H9 (cell line): ENCODE measurements at regions not wholly inside any gene's neighbourhood (a gene's known extent, or its start where the extent isn't known, plus 50 kb on each side); places are given as distances from the start of the nearest gene placed in this dataset.

Source experiments
- DNase-seq: peaks from one replicate; pipeline ENCODE4 v3.0.0-alpha.2; 2017
- H2AFZ ChIP-seq: one replicate; pipeline ENCODE4 v1.6.1; 2013; ENCODE audit warnings: mild to moderate bottlenecking, low read length, control low read depth, moderate library complexity
- H2AK5ac ChIP-seq: 2 replicates; pipeline ENCODE4 v1.6.1; 2013; ENCODE audit warnings: low read length, control low read depth, mixed read lengths; ENCODE audit not compliant: insufficient read length
- H2BK120ac ChIP-seq: one replicate; pipeline ENCODE4 v1.6.1; 2013; ENCODE audit warnings: low read depth, mild to moderate bottlenecking, low read length, control low read depth, inconsistent platforms; ENCODE audit not compliant: poor library complexity, severe bottlenecking
- H2BK12ac ChIP-seq: 2 replicates; pipeline ENCODE4 v1.6.1; 2013; ENCODE audit warnings: low read length, control low read depth, mixed read lengths, low read depth; ENCODE audit not compliant: insufficient read length
- H2BK15ac ChIP-seq: 2 replicates; pipeline ENCODE4 v1.6.1; 2013; ENCODE audit warnings: low read depth, low read length, control low read depth
- H2BK20ac ChIP-seq: one replicate; pipeline ENCODE4 v1.6.1; 2013; ENCODE audit warnings: low read depth, mild to moderate bottlenecking, low read length, control low read depth, inconsistent platforms; ENCODE audit not compliant: poor library complexity, severe bottlenecking
- H2BK5ac ChIP-seq: 2 replicates; pipeline ENCODE4 v1.6.1; 2013; ENCODE audit warnings: low read length, control low read depth, mixed read lengths; ENCODE audit not compliant: insufficient read length
- H3K14ac ChIP-seq: 2 replicates; pipeline ENCODE4 v1.6.1; 2013; ENCODE audit warnings: low read length, control low read depth; ENCODE audit not compliant: insufficient read depth
- H3K18ac ChIP-seq: 2 replicates; pipeline ENCODE4 v1.6.1; 2013; ENCODE audit warnings: low read depth, mild to moderate bottlenecking, mixed read lengths, low read length, control low read depth; ENCODE audit not compliant: insufficient read length
- H3K23ac ChIP-seq: 2 replicates; pipeline ENCODE4 v1.6.1; 2013; ENCODE audit warnings: low read length, control low read depth, mixed read lengths, low read depth; ENCODE audit not compliant: insufficient read length
- H3K23me2 ChIP-seq: 2 replicates; pipeline ENCODE4 v1.6.1; 2013; ENCODE audit warnings: low read depth, mild to moderate bottlenecking, mixed read lengths, low read length, control low read depth; ENCODE audit not compliant: insufficient read length, poor library complexity, severe bottlenecking
- H3K27ac ChIP-seq: 2 replicates; pipeline ENCODE4 v1.5.1; 2013; ENCODE audit warnings: low read length, control low read depth, mixed read lengths, low read depth; ENCODE audit not compliant: insufficient read length
- H3K27me3 ChIP-seq: 2 replicates; pipeline ENCODE4 v1.6.1; 2013; ENCODE audit warnings: low read length, control low read depth, inconsistent platforms; ENCODE audit not compliant: insufficient read depth
- H3K4ac ChIP-seq: 2 replicates; pipeline ENCODE4 v1.6.1; 2013; ENCODE audit warnings: low read depth, mild to moderate bottlenecking, control low read depth, inconsistent platforms, low read length, moderate library complexity
- H3K4me1 ChIP-seq: 2 replicates; pipeline ENCODE4 v1.6.1; 2013; ENCODE audit warnings: low read length, control low read depth, inconsistent platforms; ENCODE audit not compliant: insufficient read depth
- H3K4me2 ChIP-seq: 2 replicates; pipeline ENCODE4 v1.6.1; 2013; ENCODE audit warnings: low read length, control low read depth, mixed read lengths; ENCODE audit not compliant: insufficient read length, insufficient read depth
- H3K56ac ChIP-seq: 2 replicates; pipeline ENCODE4 v1.6.1; 2013; ENCODE audit warnings: low read depth, mild to moderate bottlenecking, mixed read lengths, low read length, control low read depth; ENCODE audit not compliant: insufficient read length
- H3K79me1 ChIP-seq: 2 replicates; pipeline ENCODE4 v1.6.1; 2013; ENCODE audit warnings: low read depth, mild to moderate bottlenecking, moderate library complexity, low read length, control low read depth, inconsistent platforms; ENCODE audit not compliant: insufficient read depth, poor library complexity, severe bottlenecking
- H3K79me2 ChIP-seq: 2 replicates; pipeline ENCODE4 v1.6.1; 2013; ENCODE audit warnings: low read length, control low read depth, inconsistent platforms; ENCODE audit not compliant: insufficient read depth
- H3K9ac ChIP-seq: 2 replicates; pipeline ENCODE4 v1.6.1; 2013; ENCODE audit warnings: low read length, control low read depth, mixed read lengths; ENCODE audit not compliant: insufficient read length; ENCODE audit errors: extremely low read depth
- H3K9me3 ChIP-seq: one replicate; pipeline ENCODE4 v1.6.1; 2013; ENCODE audit warnings: low read depth, low read length, inconsistent platforms; ENCODE audit not compliant: control insufficient read depth
- H3T11ph ChIP-seq: one replicate; pipeline ENCODE4 v1.6.1; 2013; ENCODE audit warnings: mild to moderate bottlenecking, low read length, control low read depth, inconsistent platforms
- H4K20me1 ChIP-seq: one replicate; pipeline ENCODE4 v1.6.1; 2013; ENCODE audit not compliant: control insufficient read depth, insufficient read length, insufficient read depth
- H4K5ac ChIP-seq: 2 replicates; pipeline ENCODE4 v1.6.1; 2013; ENCODE audit warnings: low read depth, mild to moderate bottlenecking, mixed read lengths, low read length, control low read depth; ENCODE audit not compliant: insufficient read length
- H4K8ac ChIP-seq: replicated peaks from 2 replicates; pipeline ENCODE4 v1.6.1; 2013; ENCODE audit warnings: low read length, control low read depth, mixed read lengths, low read depth; ENCODE audit not compliant: insufficient read length
- H4K91ac ChIP-seq: 2 replicates; pipeline ENCODE4 v1.6.1; 2013; ENCODE audit warnings: low read depth, mild to moderate bottlenecking, moderate library complexity, mixed read lengths, low read length, control low read depth; ENCODE audit not compliant: insufficient read length
- H3K27ac Mint-ChIP-seq, 3 experiments: 2 replicates in 2 of 3; 3 replicates in 1 of 3; pipeline ENCODE4 v1.8.0; 2020 to 2021; ENCODE audit warnings: mixed read lengths in 3 of 3, mild to moderate bottlenecking in 1 of 3, moderate library complexity in 1 of 3
- H3K27me3 Mint-ChIP-seq: 2 replicates; pipeline ENCODE4 v1.8.0; 2021; ENCODE audit warnings: low read depth, mild to moderate bottlenecking, moderate library complexity, mixed read lengths
- H3K36me3 Mint-ChIP-seq, 3 experiments: 2 replicates in 2 of 3; 3 replicates in 1 of 3; pipeline ENCODE4 v1.8.0; 2020 to 2021; ENCODE audit warnings: low read depth in 3 of 3, mixed read lengths in 3 of 3; ENCODE audit not compliant: insufficient read depth in 1 of 3
- H3K4me1 Mint-ChIP-seq, 2 experiments: 2 replicates each; pipeline ENCODE4 v1.8.0; 2020; ENCODE audit warnings: mixed read lengths in 2 of 2
- H3K4me3 Mint-ChIP-seq, 2 experiments: 2 replicates in 1 of 2; 3 replicates in 1 of 2; pipeline ENCODE4 v1.8.0; 2020 to 2021; ENCODE audit warnings: mild to moderate bottlenecking in 2 of 2, mixed read lengths in 2 of 2, moderate library complexity in 1 of 2
- H3K9me3 Mint-ChIP-seq, 2 experiments: 2 replicates in 1 of 2; 3 replicates in 1 of 2; pipeline ENCODE4 v1.8.0; 2020; ENCODE audit warnings: mild to moderate bottlenecking in 2 of 2, mixed read lengths in 2 of 2, moderate library complexity in 1 of 2
- WGBS: extraction: QIAGEN DNeasy Blood & Tissue Kit; methylation state at CpG from one replicate; pipeline ENCODE4 v1.1.7; 2013; ENCODE audit warnings: missing lambda C conversion rate, low lambda C conversion rate, mixed read lengths; ENCODE audit not compliant: insufficient read length; ENCODE audit errors: extremely low coverage; 5-methylcytosine and 5-hydroxymethylcytosine counted together
- TF ChIP-seq, protein P1 (sequence below): fragments of 200-600 bp; sonication (generic); conservative IDR thresholded peaks from 3 replicates; pipeline ENCODE4 v1.8.0; 2021; ENCODE audit warnings: antibody characterized with exemption, mild to moderate bottlenecking

DNA sequence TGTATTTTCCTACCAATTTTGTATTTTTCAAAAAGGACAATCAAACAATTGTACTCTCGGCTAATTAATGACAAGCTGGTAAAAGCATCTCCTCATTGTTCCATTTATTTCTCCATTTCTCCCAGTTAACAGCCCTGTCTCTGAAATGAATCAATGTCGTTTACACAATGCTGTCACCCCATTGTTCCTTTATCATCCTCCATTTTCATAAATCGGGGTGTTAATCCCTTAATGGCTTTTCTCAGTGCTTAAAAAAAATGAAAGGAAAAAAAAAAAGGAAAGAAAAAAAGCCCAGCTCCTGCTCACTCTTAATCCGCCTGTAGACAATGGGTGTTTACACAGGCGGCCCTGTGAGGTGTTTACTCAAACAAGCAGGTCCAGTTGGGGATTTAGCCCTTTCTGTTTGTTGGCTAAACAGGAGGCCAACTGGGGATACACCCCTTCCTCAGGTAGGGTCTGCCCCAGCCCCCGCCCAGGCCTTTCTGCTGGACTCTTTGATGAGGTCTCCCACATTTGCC, 86.8 kb upstream of the SALL1 start:
- H2BK5ac ChIP-seq: no peak overlapping the region
- no peak overlapping the region for H2AK5ac ChIP-seq
- H4K8ac ChIP-seq: no peak overlapping the region
- H3K14ac ChIP-seq: no peak overlapping the region
- H4K20me1 ChIP-seq: no peaks in the 10 kb centered on the region
- H3K36me3 Mint-ChIP-seq: peaks cover 6 to 16% (median 9%) of the 10 kb centered on the region in 3 experiments; a peak in 5 of 7 replicates
- no peak overlapping the region for H2BK12ac ChIP-seq
- no peaks in the 10 kb centered on the region for H3K79me2 ChIP-seq
- H3K4me1 Mint-ChIP-seq: peaks cover 43 to 46% of the 10 kb centered on the region in 2 experiments
- H3K27ac ChIP-seq: no peak overlapping the region
- no peaks in the 10 kb centered on the region for H3K9me3 ChIP-seq
- no peak overlapping the region for H2AFZ ChIP-seq
- H3K27me3 Mint-ChIP-seq: peaks cover 20% of the 10 kb centered on the region
- no peak overlapping the region for H4K91ac ChIP-seq
- H3K18ac ChIP-seq: no peak overlapping the region
- H3K79me1 ChIP-seq: no peaks in the 10 kb centered on the region
- DNase-seq: no peak
- H3K4me3 Mint-ChIP-seq: no peak overlapping the region
- H3K4me1 ChIP-seq: no peaks in the 10 kb centered on the region; the same call in 1 of the 2 replicates
- H2BK120ac ChIP-seq: no peak overlapping the region
- peaks cover 10 to 14% of the 10 kb centered on the region in 2 experiments for H3K9me3 Mint-ChIP-seq
- H2BK15ac ChIP-seq: no peak overlapping the region
- no peak overlapping the region for H3K23ac ChIP-seq
- TF ChIP-seq, protein P1, sequence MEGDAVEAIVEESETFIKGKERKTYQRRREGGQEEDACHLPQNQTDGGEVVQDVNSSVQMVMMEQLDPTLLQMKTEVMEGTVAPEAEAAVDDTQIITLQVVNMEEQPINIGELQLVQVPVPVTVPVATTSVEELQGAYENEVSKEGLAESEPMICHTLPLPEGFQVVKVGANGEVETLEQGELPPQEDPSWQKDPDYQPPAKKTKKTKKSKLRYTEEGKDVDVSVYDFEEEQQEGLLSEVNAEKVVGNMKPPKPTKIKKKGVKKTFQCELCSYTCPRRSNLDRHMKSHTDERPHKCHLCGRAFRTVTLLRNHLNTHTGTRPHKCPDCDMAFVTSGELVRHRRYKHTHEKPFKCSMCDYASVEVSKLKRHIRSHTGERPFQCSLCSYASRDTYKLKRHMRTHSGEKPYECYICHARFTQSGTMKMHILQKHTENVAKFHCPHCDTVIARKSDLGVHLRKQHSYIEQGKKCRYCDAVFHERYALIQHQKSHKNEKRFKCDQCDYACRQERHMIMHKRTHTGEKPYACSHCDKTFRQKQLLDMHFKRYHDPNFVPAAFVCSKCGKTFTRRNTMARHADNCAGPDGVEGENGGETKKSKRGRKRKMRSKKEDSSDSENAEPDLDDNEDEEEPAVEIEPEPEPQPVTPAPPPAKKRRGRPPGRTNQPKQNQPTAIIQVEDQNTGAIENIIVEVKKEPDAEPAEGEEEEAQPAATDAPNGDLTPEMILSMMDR: no peak
- no peak overlapping the region for H3T11ph ChIP-seq
- H3K4ac ChIP-seq: no peak overlapping the region
- no CpG with 5 or more reads among the region's 6 CpGs for WGBS
- no peak overlapping the region for H2BK20ac ChIP-seq
- no peak overlapping the region for H4K5ac ChIP-seq
- H3K27me3 ChIP-seq: no peaks in the 10 kb centered on the region
- H3K27ac Mint-ChIP-seq: peak overlapping the region in 1 of 3 experiments; percentile 42; a peak in 1 of 7 replicates
- H3K4me2 ChIP-seq: no peak overlapping the region
- H3K23me2 ChIP-seq: no peaks in the 10 kb centered on the region
- no peak overlapping the region for H3K9ac ChIP-seq
- no peak overlapping the region for H3K56ac ChIP-seq
